IMR-90 (cell line): ENCODE measurements at regions not wholly inside any gene's neighbourhood (a gene's known extent, or its start where the extent isn't known, plus 50 kb on each side); places are given as distances from the start of the nearest gene placed in this dataset.

ENCODE experiments used
- ATAC-seq: fragments of 200-7000 bp; cut with Tn5 transposase; 2 replicates; pipeline ENCODE4 v1.9.1; 2020; ENCODE audit warnings: low read depth, mild to moderate bottlenecking, moderate library complexity
- BruUV-seq: library from RNA; stranded (reverse); fragments of 400-500 nt; replicated peaks from 2 replicates; lab custom pipeline; 2021; lab: Mats Ljungman, UMichigan
- CTCF ChIA-PET: fragments of 300-600 bp; formaldehyde crosslinking; extraction: SDS; loops from one replicate; lab custom pipeline; 2021; ENCODE audit warnings: antibody characterized with exemption; lab: Yijun Ruan, JAX
- POLR2A ChIA-PET: fragments of 300-600 bp; sonication (Branson Sonifier 250); formaldehyde crosslinking; loops from one replicate; lab custom pipeline; 2022; ENCODE audit warnings: antibody characterized with exemption; ENCODE audit not compliant: unreplicated experiment; lab: Charles Lee
- DNase-seq: peaks from one replicate; pipeline ENCODE4 v3.0.0; 2013
- H2AFZ ChIP-seq: replicated peaks from 2 replicates; pipeline ENCODE3; 2013; ENCODE audit warnings: low read length, mild to moderate bottlenecking; ENCODE audit not compliant: poor library complexity
- H2AK5ac ChIP-seq: 2 replicates; pipeline ENCODE4 v1.6.1; 2013; ENCODE audit warnings: low read depth, low read length, inconsistent platforms
- H2AK9ac ChIP-seq: replicated peaks from 2 replicates; pipeline ENCODE3; 2013; ENCODE audit warnings: mild to moderate bottlenecking, low read depth, low read length, moderate library complexity; ENCODE audit not compliant: poor library complexity
- H2BK120ac ChIP-seq: 2 replicates; pipeline ENCODE4 v1.6.1; 2013; ENCODE audit warnings: low read depth, low read length, inconsistent platforms
- H2BK15ac ChIP-seq: 3 replicates; pipeline ENCODE4 v1.6.1; 2013; ENCODE audit warnings: low read depth, low read length, inconsistent platforms
- H2BK20ac ChIP-seq: 2 replicates; pipeline ENCODE4 v1.6.1; 2013; ENCODE audit warnings: low read depth, mild to moderate bottlenecking, inconsistent platforms, low read length, moderate library complexity
- H2BK5ac ChIP-seq: 2 replicates; pipeline ENCODE4 v1.6.1; 2013; ENCODE audit warnings: mild to moderate bottlenecking, low read depth, low read length, inconsistent platforms; ENCODE audit not compliant: poor library complexity, severe bottlenecking
- H3K14ac ChIP-seq: replicated peaks from 2 replicates; pipeline ENCODE4 v1.6.1; 2013; ENCODE audit warnings: low read depth, low read length, inconsistent platforms
- H3K18ac ChIP-seq: 2 replicates; pipeline ENCODE4 v1.6.1; 2013; ENCODE audit warnings: low read depth, low read length, control low read depth
- H3K23ac ChIP-seq: 2 replicates; pipeline ENCODE4 v1.6.1; 2013; ENCODE audit warnings: low read depth, low read length, inconsistent platforms
- H3K27ac ChIP-seq: 2 replicates; pipeline ENCODE4 v1.5.1; 2013; ENCODE audit warnings: mild to moderate bottlenecking, control low read depth, low read length; ENCODE audit not compliant: insufficient read depth
- H3K27me3 ChIP-seq: 2 replicates; pipeline ENCODE4 v1.6.1; 2013; ENCODE audit warnings: low read length; ENCODE audit not compliant: control insufficient read depth, insufficient read depth
- H3K36me3 ChIP-seq: 2 replicates; pipeline ENCODE4 v1.6.1; 2013; ENCODE audit warnings: low read length, mixed read lengths; ENCODE audit not compliant: control insufficient read depth, insufficient read depth
- H3K4ac ChIP-seq: 2 replicates; pipeline ENCODE4 v1.6.1; 2013; ENCODE audit warnings: low read depth, low read length, inconsistent platforms
- H3K4me1 ChIP-seq: 2 replicates; pipeline ENCODE4 v1.6.1; 2013; ENCODE audit warnings: low read length, mixed read lengths; ENCODE audit not compliant: control insufficient read depth, insufficient read depth
- H3K4me2 ChIP-seq: 2 replicates; pipeline ENCODE4 v1.6.1; 2013; ENCODE audit warnings: low read depth, mild to moderate bottlenecking, control low read depth, low read length, moderate library complexity
- H3K4me3 ChIP-seq: 2 replicates; pipeline ENCODE4 v1.5.1; 2013; ENCODE audit warnings: low read depth, mild to moderate bottlenecking, control low read depth, low read length, moderate library complexity; ENCODE audit not compliant: insufficient read depth
- H3K56ac ChIP-seq: 2 replicates; pipeline ENCODE4 v1.6.1; 2013; ENCODE audit warnings: low read length, inconsistent platforms; ENCODE audit not compliant: insufficient read depth; ENCODE audit errors: extremely low read depth
- H3K79me1 ChIP-seq, 2 experiments: 2 replicates each; pipeline ENCODE4 v1.6.1; 2013; ENCODE audit warnings: low read length in 2 of 2, inconsistent platforms in 1 of 2, low read depth in 1 of 2
- H3K9ac ChIP-seq: 2 replicates; pipeline ENCODE4 v1.6.1; 2013; ENCODE audit warnings: low read depth, low read length, control low read depth
- H3K9me1 ChIP-seq: 2 replicates; pipeline ENCODE4 v1.6.1; 2013; ENCODE audit warnings: low read length, inconsistent platforms; ENCODE audit not compliant: insufficient read depth
- H3K9me3 ChIP-seq: 2 replicates; pipeline ENCODE4 v1.6.1; 2013; ENCODE audit warnings: low read length; ENCODE audit not compliant: control insufficient read depth, insufficient read depth
- H4K20me1 ChIP-seq: 2 replicates; pipeline ENCODE4 v1.6.1; 2013; ENCODE audit warnings: low read length, inconsistent platforms; ENCODE audit not compliant: insufficient read depth
- H4K5ac ChIP-seq: 2 replicates; pipeline ENCODE4 v1.6.1; 2013; ENCODE audit warnings: mild to moderate bottlenecking, low read depth, low read length, control low read depth
- H4K8ac ChIP-seq, 2 experiments: 2 replicates each; pipeline ENCODE4 v1.6.1; 2013; ENCODE audit warnings: low read depth in 2 of 2, low read length in 2 of 2, control low read depth in 1 of 2, inconsistent platforms in 1 of 2
- H4K91ac ChIP-seq: 2 replicates; pipeline ENCODE4 v1.6.1; 2013; ENCODE audit warnings: low read depth, low read length, inconsistent platforms; ENCODE audit not compliant: insufficient read depth
- BHLHE40 ChIP-seq: fragments of 150-350 bp; IDR thresholded peaks from 2 replicates; pipeline ENCODE4 v1.6.1; 2016; ENCODE audit warnings: mild to moderate bottlenecking, low read depth, low read length
- CEBPB ChIP-seq: IDR thresholded peaks from 2 replicates; pipeline ENCODE4 v1.6.1; 2012; ENCODE audit warnings: low read depth, low read length, improper control_type of control experiment
- CHD1 ChIP-seq: IDR thresholded peaks from 2 replicates; pipeline ENCODE4 v1.6.1; 2012; ENCODE audit warnings: low read depth, low read length, improper control_type of control experiment
- MAFK ChIP-seq: IDR thresholded peaks from 2 replicates; pipeline ENCODE4 v1.6.1; 2012; ENCODE audit warnings: low read depth, low read length, improper control_type of control experiment
- MAZ ChIP-seq: IDR thresholded peaks from 2 replicates; pipeline ENCODE4 v1.6.1; 2012; ENCODE audit warnings: low read depth, mild to moderate bottlenecking, low read length, improper control_type of control experiment, moderate library complexity, borderline replicate concordance
- MXI1 ChIP-seq: IDR thresholded peaks from 2 replicates; pipeline ENCODE4 v1.6.1; 2012; ENCODE audit warnings: low read depth, mild to moderate bottlenecking, low read length, moderate library complexity, borderline replicate concordance
- NFE2L2 ChIP-seq: fragments of 150-350 bp; IDR thresholded peaks from 2 replicates; pipeline ENCODE4 v1.6.1; 2016; ENCODE audit warnings: low read depth, mild to moderate bottlenecking, low read length
- RAD21 ChIP-seq: IDR thresholded peaks from 2 replicates; pipeline ENCODE4 v1.6.1; 2012; ENCODE audit warnings: low read length, improper control_type of control experiment
- RFX5 ChIP-seq: IDR thresholded peaks from 2 replicates; pipeline ENCODE4 v1.8.0; 2012; ENCODE audit warnings: low read depth, mild to moderate bottlenecking, low read length, moderate library complexity
- SMC3 ChIP-seq: fragments of 150-350 bp; IDR thresholded peaks from 2 replicates; pipeline ENCODE4 v1.6.1; 2016; ENCODE audit warnings: low read depth, mild to moderate bottlenecking, antibody characterized with exemption, low read length, moderate library complexity
- USF2 ChIP-seq: fragments of 150-350 bp; IDR thresholded peaks from 2 replicates; pipeline ENCODE4 v1.6.1; 2017; ENCODE audit warnings: mild to moderate bottlenecking, antibody characterized with exemption, low read length, low read depth
- WGBS, 2 experiments: methylation state at CpG; one replicate each; pipeline versions ENCODE4 v1.1.5 to v1.1.7; 2013; ENCODE audit warnings: missing lambda C conversion rate in 2 of 2; ENCODE audit not compliant: insufficient read length in 1 of 2; ENCODE audit errors: extremely low coverage in 2 of 2; 5-methylcytosine and 5-hydroxymethylcytosine counted together
- dilution Hi-C: fragments of 300-500 bp; cut with HindIII; formaldehyde crosslinking; loops from one replicate; pipeline ENCODE4 v1.14.3; 2018; ENCODE audit warnings: low sequenced_read_pairs; ENCODE audit not compliant: unreplicated experiment
- in situ Hi-C: fragments of 300-500 bp; cut with MboI; formaldehyde crosslinking; loops from 3 replicates; pipeline ENCODE4 v1.14.3; 2019; ENCODE audit warnings: low sequenced_read_pairs, inconsistent platforms, mixed read lengths
- intact Hi-C: fragments of 100-400 bp; cut with micrococcal nuclease; formaldehyde crosslinking; loops from 2 replicates; pipeline ENCODE4 v1.10.0; 2022
- TF ChIP-seq, protein P1 (sequence below): fragments of 150-350 bp; IDR thresholded peaks from 2 replicates; pipeline ENCODE4 v1.6.1; 2016; ENCODE audit warnings: low read depth, mild to moderate bottlenecking, low read length, moderate library complexity, borderline replicate concordance

GRCh38 chr1:198825254-198825653 is 186.4 kb downstream of the PTPRC start:
- no peak overlapping the region for H3K4me3 ChIP-seq
- CTCF ChIA-PET = interaction anchor here (0.5 to 0.9 kb wide), 2 partner anchors 13 to 294 kb away, joined by 3 read pairs; no protein-coding TSS in a partner anchor
- no peak overlapping the region for H2BK120ac ChIP-seq
- no peak overlapping the region for H3K23ac ChIP-seq
- BruUV-seq = no TSS peak
- H3K4ac ChIP-seq = no peak overlapping the region
- in situ Hi-C loops = no loop called here
- no peak overlapping the region for H4K91ac ChIP-seq
- no peaks in the 10 kb centered on the region for H3K9me3 ChIP-seq
- POLR2A ChIA-PET = no interaction called here
- no peaks in the 10 kb centered on the region for H4K20me1 ChIP-seq
- intact Hi-C loops = no loop called here
- ATAC-seq (no peak), DNase-seq (no peak)
- H4K8ac ChIP-seq = no peak overlapping the region
- no peak overlapping the region for H3K4me2 ChIP-seq
- no peak overlapping the region for H3K14ac ChIP-seq
- no peak overlapping the region for H2AK5ac ChIP-seq
- H3K9ac ChIP-seq = no peak overlapping the region
- H2AFZ ChIP-seq = no peak overlapping the region
- WGBS, 2 experiments = no CpG with 5 or more reads among the region's 1 CpG
- no peaks in the 10 kb centered on the region for H3K36me3 ChIP-seq
- no peak for TF ChIP-seq USF2
- no peak for TF ChIP-seq BHLHE40
- TF ChIP-seq NFE2L2 = no peak
- no peak for TF ChIP-seq MAFK
- no peak for TF ChIP-seq RFX5
- no peak for TF ChIP-seq CEBPB
- TF ChIP-seq CHD1 = no peak
- TF ChIP-seq MAZ = no peak
- TF ChIP-seq, protein P1, sequence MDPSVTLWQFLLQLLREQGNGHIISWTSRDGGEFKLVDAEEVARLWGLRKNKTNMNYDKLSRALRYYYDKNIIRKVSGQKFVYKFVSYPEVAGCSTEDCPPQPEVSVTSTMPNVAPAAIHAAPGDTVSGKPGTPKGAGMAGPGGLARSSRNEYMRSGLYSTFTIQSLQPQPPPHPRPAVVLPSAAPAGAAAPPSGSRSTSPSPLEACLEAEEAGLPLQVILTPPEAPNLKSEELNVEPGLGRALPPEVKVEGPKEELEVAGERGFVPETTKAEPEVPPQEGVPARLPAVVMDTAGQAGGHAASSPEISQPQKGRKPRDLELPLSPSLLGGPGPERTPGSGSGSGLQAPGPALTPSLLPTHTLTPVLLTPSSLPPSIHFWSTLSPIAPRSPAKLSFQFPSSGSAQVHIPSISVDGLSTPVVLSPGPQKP = no peak
- TF ChIP-seq SMC3 = no peak
- TF ChIP-seq RAD21 = no peak
- TF ChIP-seq MXI1 = no peak
- H2BK20ac ChIP-seq = no peak overlapping the region
- dilution Hi-C loops = no loop called here
- no peak overlapping the region for H2BK5ac ChIP-seq
- peaks cover 4% of the 10 kb centered on the region for H3K4me1 ChIP-seq
- no peaks in the 10 kb centered on the region for H3K9me1 ChIP-seq
- no peak overlapping the region for H2BK15ac ChIP-seq
- H3K27me3 ChIP-seq = no peaks in the 10 kb centered on the region
- no peak overlapping the region for H3K27ac ChIP-seq
- no peaks in the 10 kb centered on the region for H3K79me1 ChIP-seq
- H3K56ac ChIP-seq = no peak overlapping the region
- no peak overlapping the region for H4K5ac ChIP-seq
- H2AK9ac ChIP-seq = no peak overlapping the region
- H3K18ac ChIP-seq = no peak overlapping the region
